ENCODE measurements at regions not wholly inside any gene's neighbourhood (a gene's known extent, or its start where the extent isn't known, plus 50 kb on each side); places are given as distances from the start of the nearest gene placed in this dataset.

GRCh38 chr3:181623924-181624694, 87.6 kb upstream of the SOX2 start:
- Mint-ChIP-seq H3K36me3 (ENCODE audit: low read depth) (no peaks in the 10 kb centered on the region), H3K4me1 (peaks cover 3% of the 10 kb centered on the region; the same call in 2 of the 3 replicates), H3K27ac (no peak overlapping the region), H3K9me3 (no peaks in the 10 kb centered on the region), H3K4me3 (no peak overlapping the region), H3K27me3 (ENCODE audit: insufficient read depth, low read depth, poor library complexity) (no peaks in the 10 kb centered on the region)
- H3K27me3 ChIP-seq (ENCODE audit: insufficient read depth) = no peaks in the 10 kb centered on the region
- no peak overlapping the region for H3K27ac ChIP-seq (ENCODE audit: low read depth)
- peak; percentile 38 for ATAC-seq
- H3K4me2 ChIP-seq = no peak overlapping the region
- H3K79me2 ChIP-seq (replicated peaks; ENCODE audit: insufficient read depth) = no peaks in the 10 kb centered on the region
- H3K4me1 ChIP-seq (ENCODE audit: insufficient read depth) = peaks cover 3% of the 10 kb centered on the region; the same call in 1 of the 2 replicates
- H4K20me1 ChIP-seq (replicated peaks; ENCODE audit: insufficient read depth) = no peaks in the 10 kb centered on the region
- 0 out of 2 replicates have a peak overlapping the region, but pooled peaks have one; percentile 0 for H2AFZ ChIP-seq
- H3K36me3 ChIP-seq (ENCODE audit: insufficient read depth) = no peaks in the 10 kb centered on the region
- no peak for TF ChIP-seq STAT1 (IDR thresholded peaks at IDR 0.05; ENCODE audit: unreplicated experiment)
- TF ChIP-seq, protein P1, sequence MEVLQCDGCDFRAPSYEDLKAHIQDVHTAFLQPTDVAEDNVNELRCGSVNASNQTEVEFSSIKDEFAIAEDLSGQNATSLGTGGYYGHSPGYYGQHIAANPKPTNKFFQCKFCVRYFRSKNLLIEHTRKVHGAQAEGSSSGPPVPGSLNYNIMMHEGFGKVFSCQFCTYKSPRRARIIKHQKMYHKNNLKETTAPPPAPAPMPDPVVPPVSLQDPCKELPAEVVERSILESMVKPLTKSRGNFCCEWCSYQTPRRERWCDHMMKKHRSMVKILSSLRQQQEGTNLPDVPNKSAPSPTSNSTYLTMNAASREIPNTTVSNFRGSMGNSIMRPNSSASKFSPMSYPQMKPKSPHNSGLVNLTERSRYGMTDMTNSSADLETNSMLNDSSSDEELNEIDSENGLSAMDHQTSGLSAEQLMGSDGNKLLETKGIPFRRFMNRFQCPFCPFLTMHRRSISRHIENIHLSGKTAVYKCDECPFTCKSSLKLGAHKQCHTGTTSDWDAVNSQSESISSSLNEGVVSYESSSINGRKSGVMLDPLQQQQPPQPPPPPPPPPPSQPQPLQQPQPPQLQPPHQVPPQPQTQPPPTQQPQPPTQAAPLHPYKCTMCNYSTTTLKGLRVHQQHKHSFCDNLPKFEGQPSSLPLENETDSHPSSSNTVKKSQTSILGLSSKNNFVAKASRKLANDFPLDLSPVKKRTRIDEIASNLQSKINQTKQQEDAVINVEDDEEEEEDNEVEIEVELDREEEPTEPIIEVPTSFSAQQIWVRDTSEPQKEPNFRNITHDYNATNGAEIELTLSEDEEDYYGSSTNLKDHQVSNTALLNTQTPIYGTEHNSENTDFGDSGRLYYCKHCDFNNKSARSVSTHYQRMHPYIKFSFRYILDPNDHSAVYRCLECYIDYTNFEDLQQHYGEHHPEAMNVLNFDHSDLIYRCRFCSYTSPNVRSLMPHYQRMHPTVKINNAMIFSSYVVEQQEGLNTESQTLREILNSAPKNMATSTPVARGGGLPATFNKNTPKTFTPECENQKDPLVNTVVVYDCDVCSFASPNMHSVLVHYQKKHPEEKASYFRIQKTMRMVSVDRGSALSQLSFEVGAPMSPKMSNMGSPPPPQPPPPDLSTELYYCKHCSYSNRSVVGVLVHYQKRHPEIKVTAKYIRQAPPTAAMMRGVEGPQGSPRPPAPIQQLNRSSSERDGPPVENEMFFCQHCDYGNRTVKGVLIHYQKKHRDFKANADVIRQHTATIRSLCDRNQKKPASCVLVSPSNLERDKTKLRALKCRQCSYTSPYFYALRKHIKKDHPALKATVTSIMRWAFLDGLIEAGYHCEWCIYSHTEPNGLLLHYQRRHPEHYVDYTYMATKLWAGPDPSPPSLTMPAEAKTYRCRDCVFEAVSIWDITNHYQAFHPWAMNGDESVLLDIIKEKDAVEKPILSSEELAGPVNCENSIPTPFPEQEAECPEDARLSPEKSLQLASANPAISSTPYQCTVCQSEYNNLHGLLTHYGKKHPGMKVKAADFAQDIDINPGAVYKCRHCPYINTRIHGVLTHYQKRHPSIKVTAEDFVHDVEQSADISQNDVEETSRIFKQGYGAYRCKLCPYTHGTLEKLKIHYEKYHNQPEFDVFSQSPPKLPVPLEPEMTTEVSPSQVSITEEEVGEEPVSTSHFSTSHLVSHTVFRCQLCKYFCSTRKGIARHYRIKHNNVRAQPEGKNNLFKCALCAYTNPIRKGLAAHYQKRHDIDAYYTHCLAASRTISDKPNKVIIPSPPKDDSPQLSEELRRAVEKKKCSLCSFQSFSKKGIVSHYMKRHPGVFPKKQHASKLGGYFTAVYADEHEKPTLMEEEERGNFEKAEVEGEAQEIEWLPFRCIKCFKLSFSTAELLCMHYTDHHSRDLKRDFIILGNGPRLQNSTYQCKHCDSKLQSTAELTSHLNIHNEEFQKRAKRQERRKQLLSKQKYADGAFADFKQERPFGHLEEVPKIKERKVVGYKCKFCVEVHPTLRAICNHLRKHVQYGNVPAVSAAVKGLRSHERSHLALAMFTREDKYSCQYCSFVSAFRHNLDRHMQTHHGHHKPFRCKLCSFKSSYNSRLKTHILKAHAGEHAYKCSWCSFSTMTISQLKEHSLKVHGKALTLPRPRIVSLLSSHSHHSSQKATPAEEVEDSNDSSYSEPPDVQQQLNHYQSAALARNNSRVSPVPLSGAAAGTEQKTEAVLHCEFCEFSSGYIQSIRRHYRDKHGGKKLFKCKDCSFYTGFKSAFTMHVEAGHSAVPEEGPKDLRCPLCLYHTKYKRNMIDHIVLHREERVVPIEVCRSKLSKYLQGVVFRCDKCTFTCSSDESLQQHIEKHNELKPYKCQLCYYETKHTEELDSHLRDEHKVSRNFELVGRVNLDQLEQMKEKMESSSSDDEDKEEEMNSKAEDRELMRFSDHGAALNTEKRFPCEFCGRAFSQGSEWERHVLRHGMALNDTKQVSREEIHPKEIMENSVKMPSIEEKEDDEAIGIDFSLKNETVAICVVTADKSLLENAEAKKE (CRISPR knock-in tag; IDR thresholded peaks at IDR 0.05) = no peak
- no peak for DNase-seq (ENCODE audit: low spot score)
- H3K4me3 ChIP-seq = no peak overlapping the region
- no peaks in the 10 kb centered on the region for H3K9me2 ChIP-seq (ENCODE audit: insufficient read depth)
- H3F3A ChIP-seq (replicated peaks; ENCODE audit: low read depth) = no peaks in the 10 kb centered on the region

GRCh38 chr3:181622365-181622764, 89.4 kb upstream of the SOX2 start:
- Histone ChIP-seq H3K79me2 (replicated peaks; ENCODE audit: insufficient read depth) (no peaks in the 10 kb centered on the region), H3K4me1 (ENCODE audit: insufficient read depth) (peaks cover 3% of the 10 kb centered on the region; the same call in 1 of the 2 replicates), H3K36me3 (ENCODE audit: insufficient read depth) (no peaks in the 10 kb centered on the region), H3K4me2 (no peak overlapping the region), H3F3A (replicated peaks; ENCODE audit: low read depth) (no peaks in the 10 kb centered on the region), H3K27ac (ENCODE audit: low read depth) (no peak overlapping the region), H2AFZ (no peak overlapping the region; the same call in 1 of the 2 replicates), H3K4me3 (no peak overlapping the region), H3K9me2 (ENCODE audit: insufficient read depth) (no peaks in the 10 kb centered on the region), H3K27me3 (ENCODE audit: insufficient read depth) (no peaks in the 10 kb centered on the region), H4K20me1 (replicated peaks; ENCODE audit: insufficient read depth) (no peaks in the 10 kb centered on the region)
- Mint-ChIP-seq H3K36me3 (ENCODE audit: low read depth) (no peaks in the 10 kb centered on the region), H3K27ac (no peak overlapping the region), H3K27me3 (ENCODE audit: insufficient read depth, low read depth, poor library complexity) (no peaks in the 10 kb centered on the region), H3K4me3 (no peak overlapping the region), H3K4me1 (peaks cover 5% of the 10 kb centered on the region; the same call in 2 of the 3 replicates), H3K9me3 (no peaks in the 10 kb centered on the region)
- no peak for ATAC-seq
- no peak for DNase-seq (ENCODE audit: low spot score)
- TF ChIP-seq, protein P2, sequence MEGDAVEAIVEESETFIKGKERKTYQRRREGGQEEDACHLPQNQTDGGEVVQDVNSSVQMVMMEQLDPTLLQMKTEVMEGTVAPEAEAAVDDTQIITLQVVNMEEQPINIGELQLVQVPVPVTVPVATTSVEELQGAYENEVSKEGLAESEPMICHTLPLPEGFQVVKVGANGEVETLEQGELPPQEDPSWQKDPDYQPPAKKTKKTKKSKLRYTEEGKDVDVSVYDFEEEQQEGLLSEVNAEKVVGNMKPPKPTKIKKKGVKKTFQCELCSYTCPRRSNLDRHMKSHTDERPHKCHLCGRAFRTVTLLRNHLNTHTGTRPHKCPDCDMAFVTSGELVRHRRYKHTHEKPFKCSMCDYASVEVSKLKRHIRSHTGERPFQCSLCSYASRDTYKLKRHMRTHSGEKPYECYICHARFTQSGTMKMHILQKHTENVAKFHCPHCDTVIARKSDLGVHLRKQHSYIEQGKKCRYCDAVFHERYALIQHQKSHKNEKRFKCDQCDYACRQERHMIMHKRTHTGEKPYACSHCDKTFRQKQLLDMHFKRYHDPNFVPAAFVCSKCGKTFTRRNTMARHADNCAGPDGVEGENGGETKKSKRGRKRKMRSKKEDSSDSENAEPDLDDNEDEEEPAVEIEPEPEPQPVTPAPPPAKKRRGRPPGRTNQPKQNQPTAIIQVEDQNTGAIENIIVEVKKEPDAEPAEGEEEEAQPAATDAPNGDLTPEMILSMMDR (conservative IDR thresholded peaks at IDR 0.05; ENCODE audit: low read depth in 2 of 2) = no peak
- TF ChIP-seq ZNF114 (CRISPR knock-in tag; IDR thresholded peaks at IDR 0.05) = no peak
- no peak for TF ChIP-seq STAT1 (IDR thresholded peaks at IDR 0.05; ENCODE audit: unreplicated experiment)
- no peak for TF ChIP-seq POLR2AphosphoS5 (IDR thresholded peaks at IDR 0.05; ENCODE audit: low read depth)
- no peak for TF ChIP-seq ZNF331 (CRISPR knock-in tag; IDR thresholded peaks at IDR 0.05; ENCODE audit: low read depth)
- no peak for TF ChIP-seq NANOG (IDR thresholded peaks at IDR 0.05; ENCODE audit: borderline replicate concordance)

Data from GM23338 (cell line).